NCI-H146 (cell line): ENCODE measurements at regions not wholly inside any gene's neighbourhood (a gene's known extent, or its start where the extent isn't known, plus 50 kb on each side); places are given as distances from the start of the nearest gene placed in this dataset.
"Not testable (repeated sequence)": the region's sequence is repeated elsewhere in the genome, so short reads cannot be mapped to it uniquely, and the experiment has no call there.

Experiments
- DNase-seq: peaks from one replicate; lab custom pipeline; 2025; lab: John Stamatoyannopoulos, UW

- DNase-seq: no peak
These were observed 119.0 kb upstream of the SLC38A2 start for GRCh38 chr12:46491548-46491947.

- no peak for DNase-seq
These were observed 118.1 kb upstream of the SLC38A2 start for GRCh38 chr12:46490635-46491034.

DNA sequence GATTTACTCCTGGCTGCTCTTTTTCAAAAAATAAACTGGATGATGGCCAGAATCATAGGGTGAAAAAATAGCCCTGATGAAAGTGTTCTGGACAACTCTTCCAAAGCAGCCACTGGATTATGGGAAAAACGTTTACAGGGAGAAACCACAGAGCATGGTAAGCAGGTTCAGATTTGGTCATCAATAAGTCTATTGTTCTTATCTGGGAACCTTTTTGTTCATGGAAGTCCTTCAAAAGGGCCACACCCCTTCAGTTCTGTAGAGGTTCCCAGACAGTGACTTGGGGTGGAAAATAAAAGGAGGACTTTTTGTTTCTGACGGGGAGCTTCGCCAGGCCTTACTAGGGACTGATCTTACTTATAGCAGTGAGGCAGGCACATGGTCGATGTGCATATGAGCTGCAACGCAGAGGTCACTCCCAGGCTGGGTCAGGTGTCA, 117.4 kb upstream of the SLC38A2 start:
- no peak for DNase-seq

DNA sequence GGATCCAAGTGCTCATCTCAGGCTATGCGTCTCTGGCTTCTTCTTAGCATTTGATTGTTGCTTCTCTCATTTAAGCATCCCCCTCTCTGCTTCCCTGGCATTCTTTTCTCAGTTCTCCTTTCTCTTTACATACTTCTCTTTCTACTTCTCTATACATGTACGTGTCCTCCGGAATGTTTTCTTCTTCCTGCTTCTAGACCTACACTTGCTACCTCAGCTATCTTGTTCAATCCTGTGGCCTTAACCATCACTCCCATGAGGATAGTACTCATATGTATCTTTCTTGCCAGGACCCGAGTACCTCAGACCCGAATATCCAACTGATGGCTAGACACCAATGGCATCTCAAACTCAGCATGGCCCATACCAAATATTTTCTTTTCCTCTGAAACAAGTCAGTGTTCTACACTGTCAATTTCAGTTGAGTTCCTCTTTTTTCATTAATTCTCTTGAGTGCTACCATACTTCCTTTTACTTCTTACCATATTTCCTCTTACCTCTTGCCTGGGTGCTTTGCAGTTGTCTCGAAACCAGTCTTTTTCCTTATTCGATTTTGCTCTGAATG, 115.1 kb upstream of the SLC38A2 start:
- DNase-seq: no peak

DNA sequence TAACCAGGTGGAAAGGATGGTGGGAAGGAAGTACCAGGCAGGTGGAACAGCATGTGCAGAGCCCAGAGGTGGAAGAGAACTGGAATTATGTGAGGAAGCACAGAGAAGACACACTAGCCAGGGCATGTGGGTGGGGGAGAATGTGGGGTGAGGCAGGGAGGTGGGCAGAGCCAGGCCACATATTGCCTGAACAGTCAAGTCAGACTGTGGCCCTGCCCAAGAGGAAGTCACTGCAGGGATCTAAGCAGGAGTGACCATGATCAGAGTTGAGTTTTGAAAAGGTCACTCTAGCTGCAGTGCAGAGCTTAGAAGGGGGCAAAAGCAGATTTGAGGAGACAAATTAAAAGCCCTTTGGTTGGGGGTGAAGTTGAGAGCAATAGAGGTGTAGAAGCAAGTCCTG, 114.0 kb upstream of the SLC38A2 start:
- DNase-seq: no peak

DNA sequence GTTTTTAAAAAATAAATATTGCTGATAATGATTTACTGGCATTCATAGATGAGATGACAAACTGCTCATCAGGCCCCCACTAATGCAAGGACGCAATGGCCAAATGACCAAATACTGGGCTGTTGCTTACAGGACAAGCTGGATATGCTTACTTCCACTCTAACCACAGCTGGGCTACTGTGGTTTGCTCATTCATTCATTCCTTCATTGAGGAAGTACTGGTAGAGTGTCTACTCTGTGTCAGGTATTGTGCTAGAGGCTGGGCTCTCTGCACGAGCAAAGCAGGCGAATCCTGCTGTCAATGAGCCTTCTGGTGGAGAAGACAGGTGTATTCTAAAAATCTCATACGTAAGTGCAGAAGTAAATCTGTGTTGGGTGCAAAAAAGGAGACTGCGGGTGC, 113.3 kb upstream of the SLC38A2 start:
- DNase-seq: no peak

GRCh38 chr12:46484396-46485061, 112.0 kb upstream of the SLC38A2 start:
- no peak for DNase-seq

GRCh38 chr12:46483572-46484395, 111.2 kb upstream of the SLC38A2 start:
- DNase-seq: no peak

- DNase-seq: no peak
These were observed 108.2 kb upstream of the SLC38A2 start for GRCh38 chr12:46480724-46481123.

- no peak for DNase-seq
These were observed 107.7 kb upstream of the SLC38A2 start for GRCh38 chr12:46480316-46480715.

DNA sequence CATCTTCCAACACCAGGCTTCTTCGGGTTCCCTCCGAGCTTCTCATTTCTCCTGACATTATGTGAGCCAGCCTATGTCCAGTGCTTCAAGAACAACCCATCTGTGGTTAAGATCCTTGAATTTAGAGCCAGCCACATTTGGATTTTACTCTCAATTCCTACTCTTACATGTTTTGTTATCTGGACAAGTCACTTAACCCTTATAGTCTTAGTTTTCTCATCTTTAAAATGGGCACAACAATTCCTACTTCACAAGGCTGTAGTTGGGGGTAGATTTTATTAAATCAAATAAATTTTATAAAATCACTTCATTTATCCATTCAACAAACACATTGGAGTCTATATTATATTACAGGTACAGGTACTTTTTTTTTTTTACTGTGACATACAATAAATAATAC, 105.5 kb upstream of the SLC38A2 start:
- no peak for DNase-seq

DNA sequence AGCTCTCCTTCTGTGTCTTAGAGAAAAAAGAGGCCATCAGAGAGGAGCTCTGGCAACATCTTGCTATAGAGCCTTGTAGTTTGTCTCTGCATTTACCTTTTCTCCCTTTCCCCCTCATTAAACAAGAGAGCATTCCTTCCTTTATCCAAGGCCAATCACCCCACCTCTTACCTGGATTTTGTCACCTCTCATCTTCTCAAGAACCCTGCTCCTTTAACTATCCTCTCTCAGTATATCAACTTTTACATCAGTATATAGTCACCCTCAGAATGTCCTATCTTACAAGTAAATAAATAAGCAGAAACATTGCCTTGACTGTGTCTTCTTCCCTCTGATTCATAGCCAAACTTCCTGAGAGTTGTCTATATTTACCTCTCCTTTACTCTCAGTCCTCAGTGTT, 105.0 kb upstream of the SLC38A2 start:
- DNase-seq: no peak

GRCh38 chr12:46475972-46476645, 103.5 kb upstream of the SLC38A2 start:
- no peak for DNase-seq

GRCh38 chr12:46474385-46474784, 101.8 kb upstream of the SLC38A2 start:
- DNase-seq: not testable (repeated sequence)

DNA sequence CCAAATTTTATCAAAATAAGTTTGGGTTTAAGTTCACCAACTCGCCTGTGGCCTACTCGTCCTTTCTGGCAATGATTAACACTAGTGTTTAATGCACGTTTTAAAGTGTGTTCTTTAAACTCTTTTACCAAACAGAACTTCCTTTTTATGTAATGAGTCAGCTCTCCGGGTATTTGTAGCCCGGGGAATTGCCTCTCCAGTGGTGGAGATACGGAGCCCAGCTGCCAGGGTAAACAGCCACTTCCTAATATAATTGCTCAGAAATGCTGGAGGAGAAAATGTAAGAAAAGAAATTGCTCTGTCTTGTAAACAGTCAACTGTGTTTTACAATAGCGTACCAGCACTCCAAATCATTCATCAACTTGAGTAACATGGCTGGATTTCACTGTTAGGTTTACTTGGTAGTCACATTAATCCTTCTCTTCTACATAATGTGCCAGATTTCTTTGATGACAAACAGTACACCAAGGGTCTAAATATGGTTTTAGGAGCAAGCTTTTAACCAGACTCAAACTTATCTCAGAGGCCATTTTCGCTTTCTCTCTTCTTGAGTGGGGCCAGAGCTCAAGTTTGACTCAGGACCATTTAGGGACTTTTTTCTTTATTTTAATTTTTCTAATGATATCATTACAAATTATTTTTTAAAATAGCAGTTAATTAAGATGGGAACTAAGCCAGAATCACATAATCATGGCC, 101.2 kb upstream of the SLC38A2 start:
- no peak for DNase-seq

GRCh38 chr12:46472893-46473633, 100.5 kb upstream of the SLC38A2 start:
- no peak for DNase-seq

- no peak for DNase-seq
These were observed 99.7 kb upstream of the SLC38A2 start for GRCh38 chr12:46472144-46472705.

DNA sequence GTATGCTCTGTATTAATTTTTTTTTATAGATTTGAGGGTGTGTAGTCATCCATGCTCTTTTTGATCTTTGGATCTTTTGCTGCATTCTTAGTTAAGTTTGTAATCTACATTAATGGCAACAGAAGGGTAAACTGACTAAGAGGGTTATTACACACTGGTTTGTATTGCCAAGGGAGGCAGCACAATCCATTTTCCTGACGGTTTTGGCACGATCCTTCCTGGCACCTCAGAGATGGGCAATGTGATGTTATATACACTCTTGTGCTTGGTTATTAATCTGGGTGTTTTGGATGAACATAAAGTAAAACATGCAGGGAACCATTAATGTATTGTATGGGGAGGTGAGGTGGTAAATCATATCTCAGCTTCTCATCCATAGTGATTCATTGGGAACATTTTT, 98.8 kb upstream of the SLC38A2 start:
- no peak for DNase-seq

DNA sequence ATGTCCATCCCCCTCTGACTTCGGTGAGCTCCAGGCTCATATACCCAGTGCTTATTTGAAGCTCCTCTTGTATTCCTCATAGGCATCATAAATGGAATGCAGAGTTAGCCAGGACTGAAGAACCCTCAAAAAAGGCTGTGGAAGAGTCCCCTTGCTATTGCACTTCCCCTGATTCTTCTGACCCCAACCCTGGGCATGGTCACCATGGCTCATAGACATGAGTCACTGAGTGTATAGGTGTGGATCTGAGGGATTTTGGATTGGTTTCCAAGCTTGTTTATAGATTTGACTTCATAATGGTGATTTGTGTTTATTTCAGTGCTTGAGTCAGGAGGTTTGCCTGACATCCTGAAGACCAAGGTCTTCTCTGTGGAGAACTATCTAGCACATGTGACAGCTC, 98.4 kb upstream of the SLC38A2 start:
- DNase-seq: no peak

DNA sequence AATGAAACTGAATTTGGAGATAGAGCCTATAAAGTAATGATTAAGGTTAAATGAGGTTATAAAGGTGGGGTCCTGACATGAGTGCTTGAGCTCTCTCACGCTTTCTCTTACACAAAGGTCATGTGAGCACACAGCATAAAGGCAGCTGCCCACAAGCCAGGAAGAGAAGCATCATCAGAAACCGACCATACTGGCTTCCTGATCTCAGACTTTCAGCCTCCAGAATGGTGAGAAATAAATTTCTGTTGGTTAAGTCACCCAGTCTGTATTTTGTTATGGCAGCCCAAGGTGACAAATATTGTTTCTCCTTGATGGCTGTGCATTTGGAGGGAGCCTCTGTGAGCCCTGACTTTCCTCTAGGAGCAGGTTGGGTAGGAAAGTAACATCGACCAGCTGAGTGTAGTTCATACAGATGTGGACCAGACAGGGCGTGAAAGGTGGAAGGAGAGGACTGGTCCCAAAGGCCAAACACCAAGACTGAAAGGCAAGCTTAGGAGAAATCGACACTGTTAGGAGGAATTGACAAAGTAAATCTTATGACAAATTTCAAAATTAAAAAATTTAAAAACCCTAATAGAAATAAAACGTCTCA, 97.6 kb upstream of the SLC38A2 start:
- DNase-seq: no peak

- no peak for DNase-seq
These were observed 96.2 kb upstream of the SLC38A2 start for GRCh38 chr12:46468813-46469212.
